GM21576 (cell line): ENCODE measurements at regions not wholly inside any gene's neighbourhood (a gene's known extent, or its start where the extent isn't known, plus 50 kb on each side); places are given as distances from the start of the nearest gene placed in this dataset.

Experiments used
- ATAC-seq: cut with Tn5 transposase; IDR thresholded peaks from one replicate; pipeline ENCODE4 v1.9.1; 2021; ENCODE audit warnings: mild to moderate bottlenecking, moderate library complexity; ENCODE audit not compliant: unreplicated experiment

GRCh38 chr1:222247081-222247480, 300.8 kb downstream of the HHIPL2 start:
- ATAC-seq: no peak

GRCh38 chr1:222243902-222244301, 304.0 kb downstream of the HHIPL2 start:
- ATAC-seq: no peak

GRCh38 chr1:222242492-222242891, 305.4 kb downstream of the HHIPL2 start:
- ATAC-seq: no peak

- no peak for ATAC-seq
These were observed 306.5 kb downstream of the HHIPL2 start for GRCh38 chr1:222241410-222241809.

- ATAC-seq: no peak
These were observed 307.2 kb downstream of the HHIPL2 start for GRCh38 chr1:222240536-222241181.

- ATAC-seq: no peak
These were observed 308.8 kb downstream of the HHIPL2 start for GRCh38 chr1:222239130-222239529.

- no peak for ATAC-seq
These were observed 313.6 kb downstream of the HHIPL2 start for GRCh38 chr1:222234351-222234750.

- no peak for ATAC-seq
These were observed 314.3 kb downstream of the HHIPL2 start for GRCh38 chr1:222233444-222234158.

- ATAC-seq: no peak
These were observed 315.1 kb downstream of the HHIPL2 start for GRCh38 chr1:222232842-222233241.

- ATAC-seq: no peak
These were observed 318.1 kb downstream of the HHIPL2 start for GRCh38 chr1:222229672-222230312.

GRCh38 chr1:222225316-222225691, 322.6 kb downstream of the HHIPL2 start:
- no peak for ATAC-seq

- no peak for ATAC-seq
These were observed 323.1 kb downstream of the HHIPL2 start for GRCh38 chr1:222224636-222225315.

- no peak for ATAC-seq
These were observed 323.7 kb downstream of the HHIPL2 start for GRCh38 chr1:222224156-222224555.

- no peak for ATAC-seq
These were observed 324.9 kb downstream of the HHIPL2 start for GRCh38 chr1:222223010-222223409.

- no peak for ATAC-seq
These were observed 331.6 kb downstream of the HHIPL2 start for GRCh38 chr1:222216255-222216754.

- ATAC-seq: no peak
These were observed 337.1 kb downstream of the HHIPL2 start for GRCh38 chr1:222210776-222211175.

- no peak for ATAC-seq
These were observed 343.4 kb downstream of the HHIPL2 start for GRCh38 chr1:222204475-222204874.

- ATAC-seq: no peak
These were observed 345.1 kb downstream of the HHIPL2 start for GRCh38 chr1:222202831-222203230.

- ATAC-seq: no peak
These were observed 351.2 kb downstream of the HHIPL2 start for GRCh38 chr1:222196736-222197135.

- no peak for ATAC-seq
These were observed 351.6 kb downstream of the HHIPL2 start for GRCh38 chr1:222196288-222196687.

GRCh38 chr1:222195857-222196256, 352.0 kb downstream of the HHIPL2 start:
- ATAC-seq: no peak
